Anterior cingulate cortex (tissue), 58 donors: ENCODE measurements at regions not wholly inside any gene's neighbourhood (a gene's known extent, or its start where the extent isn't known, plus 50 kb on each side); places are given as distances from the start of the nearest gene placed in this dataset.
A peak's percentile ranks its signal among the peaks of the same experiment; 100 is the strongest.

Source experiments
- DNase-seq, 58 donors: peaks; one replicate each; lab custom pipeline; 2025; lab: John Stamatoyannopoulos, UW

- DNase-seq, result no peak
These were observed 263.1 kb upstream of the MOCS1 start for GRCh38 chr6:40197371-40197770.

GRCh38 chr6:40196135-40196518, 261.9 kb upstream of the MOCS1 start:
- DNase-seq, result no peak

GRCh38 chr6:40195428-40196134, 261.3 kb upstream of the MOCS1 start:
- DNase-seq, result no peak

- DNase-seq, result no peak
These were observed 260.3 kb upstream of the MOCS1 start for GRCh38 chr6:40194447-40195170.

GRCh38 chr6:40192516-40192915, 258.3 kb upstream of the MOCS1 start:
- no peak for DNase-seq

GRCh38 chr6:40188931-40189330, 254.7 kb upstream of the MOCS1 start:
- no peak for DNase-seq

- DNase-seq, result no peak
These were observed 253.4 kb upstream of the MOCS1 start for GRCh38 chr6:40187535-40188144.

- DNase-seq, result no peak
These were observed 251.2 kb upstream of the MOCS1 start for GRCh38 chr6:40185486-40185885.

- no peak for DNase-seq
These were observed 249.6 kb upstream of the MOCS1 start for GRCh38 chr6:40183902-40184301.

GRCh38 chr6:40181367-40181766, 247.1 kb upstream of the MOCS1 start:
- DNase-seq, result no peak

GRCh38 chr6:40180271-40180670, 246.0 kb upstream of the MOCS1 start:
- no peak for DNase-seq

- no peak for DNase-seq
These were observed 245.2 kb upstream of the MOCS1 start for GRCh38 chr6:40179496-40179895.

GRCh38 chr6:40177598-40177997, 243.3 kb upstream of the MOCS1 start:
- DNase-seq, result no peak

GRCh38 chr6:40176152-40176551, 241.9 kb upstream of the MOCS1 start:
- peak in 23 of 58 donors; percentile 2 to 54 (median 11) for DNase-seq

GRCh38 chr6:40172272-40172671, 238.0 kb upstream of the MOCS1 start:
- DNase-seq, result no peak

- DNase-seq, result no peak
These were observed 237.1 kb upstream of the MOCS1 start for GRCh38 chr6:40171343-40171742.

GRCh38 chr6:40170856-40171255, 236.6 kb upstream of the MOCS1 start:
- DNase-seq, result no peak

- no peak for DNase-seq
These were observed 235.6 kb upstream of the MOCS1 start for GRCh38 chr6:40169878-40170277.

GRCh38 chr6:40166963-40167362, 232.7 kb upstream of the MOCS1 start:
- no peak for DNase-seq

- no peak for DNase-seq
These were observed 230.9 kb upstream of the MOCS1 start for GRCh38 chr6:40165036-40165709.

GRCh38 chr6:40164345-40164755, 230.1 kb upstream of the MOCS1 start:
- DNase-seq, result peak in 41 of 58 donors; percentile 1 to 83 (median 26)
